GM21737 (cell line): ENCODE measurements at regions not wholly inside any gene's neighbourhood (a gene's known extent, or its start where the extent isn't known, plus 50 kb on each side); places are given as distances from the start of the nearest gene placed in this dataset.

ENCODE experiments used
- ATAC-seq: cut with Tn5 transposase; IDR thresholded peaks from one replicate; pipeline ENCODE4 v1.9.1; 2021; ENCODE audit warnings: mild to moderate bottlenecking, moderate library complexity; ENCODE audit not compliant: unreplicated experiment

- no peak for ATAC-seq
These were observed 176.2 kb upstream of the TP63 start for GRCh38 chr3:189455009-189455408.

GRCh38 chr3:189455641-189456417, 175.4 kb upstream of the TP63 start:
- ATAC-seq, result no peak

GRCh38 chr3:189457201-189457607, 174.0 kb upstream of the TP63 start:
- no peak for ATAC-seq

GRCh38 chr3:189457631-189458412, 173.4 kb upstream of the TP63 start:
- no peak for ATAC-seq

- no peak for ATAC-seq
These were observed 172.7 kb upstream of the TP63 start for GRCh38 chr3:189458528-189458927.

- no peak for ATAC-seq
These were observed 172.0 kb upstream of the TP63 start for GRCh38 chr3:189459231-189459630.

GRCh38 chr3:189460511-189460910, 170.7 kb upstream of the TP63 start:
- no peak for ATAC-seq

GRCh38 chr3:189464799-189465198, 166.4 kb upstream of the TP63 start:
- ATAC-seq, result no peak

GRCh38 chr3:189466004-189466403, 165.2 kb upstream of the TP63 start:
- ATAC-seq, result no peak

- ATAC-seq, result no peak
These were observed 163.7 kb upstream of the TP63 start for GRCh38 chr3:189467451-189467850.

- no peak for ATAC-seq
These were observed 156.2 kb upstream of the TP63 start for GRCh38 chr3:189474944-189475343.

- no peak for ATAC-seq
These were observed 153.6 kb upstream of the TP63 start for GRCh38 chr3:189477614-189478013.

- ATAC-seq, result no peak
These were observed 144.6 kb upstream of the TP63 start for GRCh38 chr3:189486556-189486955.

- no peak for ATAC-seq
These were observed 142.9 kb upstream of the TP63 start for GRCh38 chr3:189488241-189488767.

- ATAC-seq, result no peak
These were observed 140.9 kb upstream of the TP63 start for GRCh38 chr3:189490337-189490736.

- no peak for ATAC-seq
These were observed 140.4 kb upstream of the TP63 start for GRCh38 chr3:189490749-189491148.

- ATAC-seq, result no peak
These were observed 139.4 kb upstream of the TP63 start for GRCh38 chr3:189491831-189492230.

- ATAC-seq, result no peak
These were observed 137.9 kb upstream of the TP63 start for GRCh38 chr3:189493271-189493670.

- no peak for ATAC-seq
These were observed 136.6 kb upstream of the TP63 start for GRCh38 chr3:189494632-189495031.

- ATAC-seq, result no peak
These were observed 134.6 kb upstream of the TP63 start for GRCh38 chr3:189496375-189497138.

- no peak for ATAC-seq
These were observed 132.0 kb upstream of the TP63 start for GRCh38 chr3:189498995-189499704.
